Erythroblast (primary cell): ENCODE measurements at regions not wholly inside any gene's neighbourhood (a gene's known extent, or its start where the extent isn't known, plus 50 kb on each side); places are given as distances from the start of the nearest gene placed in this dataset.

Source experiments
- GATA1 ChIP-seq: IDR thresholded peaks from 2 replicates; pipeline ENCODE4 v1.6.1; 2011; ENCODE audit warnings: low read depth, mild to moderate bottlenecking, control low read depth, low read length, moderate library complexity
- POLR2A ChIP-seq: IDR thresholded peaks from 2 replicates; pipeline ENCODE4 v1.6.1; 2011; ENCODE audit warnings: mild to moderate bottlenecking, low read length

DNA sequence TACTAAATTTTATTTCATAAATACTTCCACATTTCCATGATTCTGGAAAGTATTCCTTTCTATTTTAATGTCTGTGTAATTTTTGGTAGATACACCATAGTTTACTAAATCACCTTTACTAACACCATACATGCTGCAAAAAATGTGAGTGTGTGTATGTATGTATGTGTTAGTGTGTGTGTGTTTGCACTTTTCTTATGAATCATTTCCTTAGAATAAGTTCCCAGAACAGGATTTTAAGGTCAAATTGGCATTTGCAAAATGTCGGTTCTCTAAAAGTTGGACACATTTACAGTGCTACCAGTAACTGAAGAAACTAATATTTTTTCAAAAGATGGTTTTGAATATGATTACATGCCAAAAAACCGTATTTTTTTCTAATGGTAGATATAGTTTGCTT, 137.1 kb downstream of the CYB561 start:
- TF ChIP-seq POLR2A: no peak
- TF ChIP-seq GATA1: no peak
